ENCODE measurements at regions not wholly inside any gene's neighbourhood (a gene's known extent, or its start where the extent isn't known, plus 50 kb on each side); places are given as distances from the start of the nearest gene placed in this dataset.

- Histone ChIP-seq H4K5ac (ENCODE audit: low read depth, low read length) (no peak overlapping the region), H3K27ac (ENCODE audit: insufficient read depth, low read length) (no peak overlapping the region), H3K23ac (ENCODE audit: low read depth, low read length) (no peak overlapping the region), H3K79me1 (ENCODE audit: low read depth in 1 of 2, low read length in 2 of 2) (no peaks in the 10 kb centered on the region), H3K36me3 (ENCODE audit: control insufficient read depth, insufficient read depth, low read length) (no peaks in the 10 kb centered on the region), H2BK120ac (ENCODE audit: low read depth, low read length) (no peak overlapping the region), H2AK9ac (replicated peaks; ENCODE audit: low read depth, low read length, poor library complexity) (no peak overlapping the region), H3K4ac (ENCODE audit: low read depth, low read length) (no peak overlapping the region), H3K9me3 (ENCODE audit: control insufficient read depth, insufficient read depth, low read length) (no peaks in the 10 kb centered on the region), H2AK5ac (ENCODE audit: low read depth, low read length) (no peak overlapping the region), H2AFZ (replicated peaks; ENCODE audit: low read length, poor library complexity) (no peak overlapping the region), H3K9ac (ENCODE audit: low read depth, low read length) (no peak overlapping the region), H2BK15ac (ENCODE audit: low read depth, low read length) (no peak overlapping the region), H2BK5ac (ENCODE audit: low read depth, low read length, poor library complexity, severe bottlenecking) (no peak overlapping the region), H3K4me2 (ENCODE audit: low read depth, low read length) (no peak overlapping the region), H2BK20ac (ENCODE audit: low read depth, low read length) (no peak overlapping the region), H4K20me1 (ENCODE audit: insufficient read depth, low read length) (no peaks in the 10 kb centered on the region), H4K8ac (ENCODE audit: low read depth in 2 of 2, low read length in 2 of 2) (no peak overlapping the region), H3K4me3 (ENCODE audit: insufficient read depth, low read depth, low read length) (no peak overlapping the region), H3K14ac (replicated peaks; ENCODE audit: low read depth, low read length) (no peak overlapping the region), H3K18ac (ENCODE audit: low read depth, low read length) (no peak overlapping the region), H3K27me3 (ENCODE audit: control insufficient read depth, insufficient read depth, low read length) (peaks cover 38% of the 10 kb centered on the region), H4K91ac (ENCODE audit: insufficient read depth, low read depth, low read length) (no peak overlapping the region), H3K9me1 (ENCODE audit: insufficient read depth, low read length) (no peaks in the 10 kb centered on the region; the same call in 1 of the 2 replicates), H3K56ac (ENCODE audit: extremely low read depth, insufficient read depth, low read length) (no peak overlapping the region), H3K4me1 (ENCODE audit: control insufficient read depth, insufficient read depth, low read length) (peaks cover 6% of the 10 kb centered on the region)
- TF ChIP-seq CEBPB (IDR thresholded peaks at IDR 0.05; ENCODE audit: low read depth, low read length) (no peak), MAFK (IDR thresholded peaks at IDR 0.05; ENCODE audit: low read depth, low read length) (no peak), RFX5 (IDR thresholded peaks at IDR 0.05; ENCODE audit: low read depth, low read length) (no peak)
- WGBS, 2 experiments (ENCODE audit: extremely low coverage in 2 of 2, insufficient read length in 1 of 2): no CpG with 5 or more reads among the region's 2 CpGs
- ATAC-seq (ENCODE audit: low read depth) (no peak), DNase-seq (no peak)
- ChIA-PET CTCF (no interaction called here), POLR2A (ENCODE audit: unreplicated experiment) (no interaction called here)
- no TSS peak for BruUV-seq (replicated peaks)
- dilution Hi-C loops (cut with HindIII; ENCODE audit: low sequenced_read_pairs, unreplicated experiment): no loop called here
- intact Hi-C loops (cut with micrococcal nuclease): no loop called here
- in situ Hi-C loops (cut with MboI; ENCODE audit: low sequenced_read_pairs): no loop called here
Observed at GRCh38 chr2:105464325-105464724, 65.5 kb upstream of the FHL2 start.
